Gastroesophageal sphincter (tissue), 3 donors: ENCODE measurements at regions not wholly inside any gene's neighbourhood (a gene's known extent, or its start where the extent isn't known, plus 50 kb on each side); places are given as distances from the start of the nearest gene placed in this dataset.

Experiments used
- POLR2A ChIP-seq, 2 donors: fragments of 450-650 bp; IDR thresholded peaks; one replicate each; pipeline ENCODE4 v1.6.1; 2017; ENCODE audit warnings: antibody characterized with exemption in 2 of 2, mild to moderate bottlenecking in 2 of 2, moderate library complexity in 1 of 2
- TF ChIP-seq, protein P1 (sequence below), 4 experiments: fragments of 200-600 bp in 2 of 4; fragments of 450-650 bp in 2 of 4; sonication (generic) in 1 of 4; IDR thresholded peaks; one replicate each; pipeline ENCODE4 v1.5.1; 2017 to 2019; ENCODE audit warnings: antibody characterized with exemption in 4 of 4, mild to moderate bottlenecking in 2 of 4, moderate library complexity in 2 of 4

DNA sequence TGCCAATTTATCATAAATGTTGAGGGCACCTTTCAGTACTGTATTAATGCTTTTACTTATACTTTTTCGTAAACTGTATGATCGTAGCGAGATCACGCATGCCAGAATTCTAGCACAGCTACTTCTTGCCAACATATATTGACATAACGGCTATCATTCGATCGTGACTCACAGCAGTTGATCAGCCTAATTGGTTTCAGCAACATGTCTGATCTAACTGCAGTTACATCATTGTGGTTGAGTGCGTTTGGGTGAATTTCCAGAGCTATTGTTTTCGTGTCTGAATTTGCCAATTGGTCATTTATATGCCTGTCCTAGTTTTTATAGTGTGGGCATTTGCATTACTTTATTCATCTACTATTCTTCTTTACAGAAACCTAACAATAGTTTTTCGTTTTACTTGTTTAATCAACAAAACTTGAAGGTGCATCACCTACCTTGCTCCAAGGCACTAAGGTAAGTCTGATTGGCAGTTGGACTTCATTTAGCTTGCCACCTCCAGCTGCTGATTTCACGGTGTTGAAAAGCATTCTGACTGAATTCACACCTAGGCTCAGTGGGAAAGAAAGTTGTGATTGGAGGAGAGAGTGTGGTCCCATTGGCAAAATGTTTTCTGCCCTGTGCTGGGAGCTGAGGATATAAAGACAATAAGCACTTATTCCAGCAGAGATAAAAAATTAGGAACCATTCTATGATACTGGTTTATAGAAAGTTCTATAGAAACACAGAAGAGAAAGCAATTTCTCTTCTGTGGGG, 120.9 kb upstream of the RGMA start:
- TF ChIP-seq POLR2A (IDR thresholded peaks at IDR 0.05) = no peak
- TF ChIP-seq, protein P1, sequence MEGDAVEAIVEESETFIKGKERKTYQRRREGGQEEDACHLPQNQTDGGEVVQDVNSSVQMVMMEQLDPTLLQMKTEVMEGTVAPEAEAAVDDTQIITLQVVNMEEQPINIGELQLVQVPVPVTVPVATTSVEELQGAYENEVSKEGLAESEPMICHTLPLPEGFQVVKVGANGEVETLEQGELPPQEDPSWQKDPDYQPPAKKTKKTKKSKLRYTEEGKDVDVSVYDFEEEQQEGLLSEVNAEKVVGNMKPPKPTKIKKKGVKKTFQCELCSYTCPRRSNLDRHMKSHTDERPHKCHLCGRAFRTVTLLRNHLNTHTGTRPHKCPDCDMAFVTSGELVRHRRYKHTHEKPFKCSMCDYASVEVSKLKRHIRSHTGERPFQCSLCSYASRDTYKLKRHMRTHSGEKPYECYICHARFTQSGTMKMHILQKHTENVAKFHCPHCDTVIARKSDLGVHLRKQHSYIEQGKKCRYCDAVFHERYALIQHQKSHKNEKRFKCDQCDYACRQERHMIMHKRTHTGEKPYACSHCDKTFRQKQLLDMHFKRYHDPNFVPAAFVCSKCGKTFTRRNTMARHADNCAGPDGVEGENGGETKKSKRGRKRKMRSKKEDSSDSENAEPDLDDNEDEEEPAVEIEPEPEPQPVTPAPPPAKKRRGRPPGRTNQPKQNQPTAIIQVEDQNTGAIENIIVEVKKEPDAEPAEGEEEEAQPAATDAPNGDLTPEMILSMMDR (IDR thresholded peaks at IDR 0.05) = no peak
